ENCODE measurements at regions not wholly inside any gene's neighbourhood (a gene's known extent, or its start where the extent isn't known, plus 50 kb on each side); places are given as distances from the start of the nearest gene placed in this dataset.

GRCh38 chr11:92432515-92432914 is 207.9 kb downstream of the FAT3 start:
- TF ChIP-seq CTCF (IDR thresholded peaks at IDR 0.05), result no peak
- TF ChIP-seq SIN3A (IDR thresholded peaks at IDR 0.05; ENCODE audit: borderline replicate concordance, insufficient read depth, low read depth, low read length), result no peak

Measured in Panc1 (cell line).